GM18909 (cell line): ENCODE measurements at regions not wholly inside any gene's neighbourhood (a gene's known extent, or its start where the extent isn't known, plus 50 kb on each side); places are given as distances from the start of the nearest gene placed in this dataset.

Experiments used
- ATAC-seq: cut with Tn5 transposase; IDR thresholded peaks from one replicate; pipeline ENCODE4 v1.9.1; 2021; ENCODE audit warnings: mild to moderate bottlenecking; ENCODE audit not compliant: unreplicated experiment, poor library complexity

GRCh38 chr4:19930742-19931141, 321.0 kb upstream of the SLIT2 start:
- no peak for ATAC-seq

GRCh38 chr4:19927381-19927780, 324.3 kb upstream of the SLIT2 start:
- ATAC-seq: no peak

DNA sequence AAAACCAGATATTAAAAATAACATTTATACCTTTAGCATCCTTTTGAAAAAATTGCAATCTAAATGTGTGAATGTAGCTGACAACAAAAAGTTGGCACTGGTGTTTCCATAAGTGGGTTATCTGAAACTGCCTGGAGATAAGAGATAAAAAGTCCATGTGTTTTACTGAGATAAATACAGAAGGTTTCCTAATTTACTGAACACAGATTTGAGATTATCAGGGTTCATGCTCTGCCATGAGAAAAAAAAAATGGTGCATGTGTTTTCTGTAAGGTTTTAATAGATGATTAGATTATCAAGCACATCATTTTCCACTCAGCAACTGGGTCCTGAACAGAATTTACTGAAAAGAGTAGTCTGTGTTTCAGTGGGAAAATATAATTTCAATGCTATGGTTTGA, 326.2 kb upstream of the SLIT2 start:
- no peak for ATAC-seq

DNA sequence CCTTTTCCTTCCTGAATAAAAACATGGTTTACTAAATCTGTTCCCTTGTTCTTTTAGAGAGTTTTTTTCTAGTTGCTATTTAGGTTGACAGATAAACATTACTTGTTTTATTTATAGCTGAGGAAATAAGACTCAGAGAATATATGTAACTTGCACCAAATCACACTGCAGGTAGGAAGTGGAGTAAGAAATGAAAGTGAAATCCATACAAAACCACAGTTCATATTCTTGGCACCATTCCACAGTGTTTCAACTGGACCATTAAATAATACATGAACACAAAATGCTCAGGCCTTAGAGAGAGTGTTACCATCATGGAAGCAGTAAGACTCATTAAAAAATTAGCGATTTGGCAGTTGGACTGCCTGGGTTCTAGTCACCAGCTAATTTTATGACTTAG, 326.9 kb upstream of the SLIT2 start:
- no peak for ATAC-seq

GRCh38 chr4:19915276-19915675, 336.4 kb upstream of the SLIT2 start:
- no peak for ATAC-seq

- ATAC-seq: no peak
These were observed 338.1 kb upstream of the SLIT2 start for GRCh38 chr4:19913650-19914049.

- ATAC-seq: no peak
These were observed 340.7 kb upstream of the SLIT2 start for GRCh38 chr4:19910861-19911525.

- ATAC-seq: no peak
These were observed 346.7 kb upstream of the SLIT2 start for GRCh38 chr4:19905024-19905423.

- no peak for ATAC-seq
These were observed 363.1 kb upstream of the SLIT2 start for GRCh38 chr4:19888587-19888986.

DNA sequence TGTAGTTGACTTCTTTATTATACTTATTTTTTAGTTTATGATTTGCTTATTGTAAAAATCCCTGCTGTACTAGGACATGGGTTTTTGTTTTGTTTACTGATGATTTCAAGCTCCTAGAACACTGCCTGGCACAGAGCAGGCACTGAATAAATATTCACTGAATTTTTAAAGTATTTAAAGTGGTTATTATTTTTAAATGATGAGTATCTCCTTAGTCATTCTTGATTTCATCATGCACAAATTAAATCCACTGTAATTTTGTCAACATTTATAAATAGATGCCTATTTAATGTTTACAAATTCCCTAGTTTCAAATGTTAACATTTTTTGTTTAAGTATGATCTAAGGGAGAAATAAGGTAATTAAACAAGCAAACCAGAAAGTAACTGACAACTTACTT, 367.9 kb upstream of the SLIT2 start:
- ATAC-seq: no peak

DNA sequence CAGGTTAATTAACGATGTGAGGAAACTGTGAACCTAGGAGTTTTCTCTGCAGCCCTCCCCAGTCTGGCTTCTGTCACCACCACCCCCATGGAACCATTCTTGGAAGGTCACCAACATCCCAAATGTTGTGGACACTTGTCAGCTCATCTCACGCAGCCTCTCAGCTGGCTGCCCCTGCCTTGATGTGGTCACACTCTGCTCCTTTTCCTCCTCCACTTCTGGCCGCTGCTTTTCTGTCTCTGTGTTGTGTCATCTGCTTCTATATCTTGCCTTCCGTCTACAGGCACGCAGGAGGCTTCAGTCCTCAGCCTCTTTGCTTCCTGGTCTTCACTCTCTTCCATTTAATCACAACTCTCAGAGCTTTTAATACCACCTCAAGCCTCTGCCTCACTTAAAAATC, 371.5 kb upstream of the SLIT2 start:
- ATAC-seq: no peak

DNA sequence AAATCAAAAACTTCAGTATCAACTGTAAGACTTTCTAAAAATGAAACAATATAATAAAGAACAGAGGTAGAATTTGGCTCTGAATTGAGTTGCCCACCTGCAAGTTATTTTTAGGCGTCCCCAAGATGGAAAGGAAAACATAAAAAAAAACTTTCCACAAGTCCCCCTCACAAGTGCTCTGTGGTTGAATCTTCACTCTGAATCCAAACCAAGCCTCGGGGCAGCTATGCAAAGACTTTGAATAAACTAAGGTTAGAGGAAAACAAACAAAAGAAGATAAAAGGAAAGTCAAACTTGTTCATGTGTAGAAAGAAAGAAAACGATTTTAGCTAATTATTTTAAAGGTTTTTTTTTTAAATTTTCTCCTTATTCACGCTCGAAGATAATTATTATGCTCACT, 372.4 kb upstream of the SLIT2 start:
- no peak for ATAC-seq

DNA sequence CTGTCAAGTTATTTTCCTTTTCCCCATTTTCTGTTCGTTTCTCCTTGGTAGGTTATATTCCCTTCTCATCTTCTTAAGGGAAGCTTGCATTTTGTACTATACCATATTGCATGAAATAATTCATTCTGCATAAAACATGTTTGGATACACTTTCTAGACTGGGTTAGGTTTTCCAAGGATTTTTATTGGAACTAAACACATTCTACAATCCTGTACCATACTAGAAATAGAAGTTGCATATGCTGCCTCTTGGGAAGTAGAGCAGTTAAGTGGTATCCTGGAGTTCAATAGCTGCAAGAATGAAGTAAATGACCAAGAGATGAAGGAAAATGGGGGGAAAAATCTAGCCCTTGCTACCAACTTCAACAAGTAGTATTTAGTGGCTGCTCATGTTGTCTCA, 393.7 kb upstream of the SLIT2 start:
- no peak for ATAC-seq

- ATAC-seq: no peak
These were observed 394.3 kb upstream of the SLIT2 start for GRCh38 chr4:19857380-19857779.

- no peak for ATAC-seq
These were observed 400.8 kb upstream of the SLIT2 start for GRCh38 chr4:19850909-19851308.

DNA sequence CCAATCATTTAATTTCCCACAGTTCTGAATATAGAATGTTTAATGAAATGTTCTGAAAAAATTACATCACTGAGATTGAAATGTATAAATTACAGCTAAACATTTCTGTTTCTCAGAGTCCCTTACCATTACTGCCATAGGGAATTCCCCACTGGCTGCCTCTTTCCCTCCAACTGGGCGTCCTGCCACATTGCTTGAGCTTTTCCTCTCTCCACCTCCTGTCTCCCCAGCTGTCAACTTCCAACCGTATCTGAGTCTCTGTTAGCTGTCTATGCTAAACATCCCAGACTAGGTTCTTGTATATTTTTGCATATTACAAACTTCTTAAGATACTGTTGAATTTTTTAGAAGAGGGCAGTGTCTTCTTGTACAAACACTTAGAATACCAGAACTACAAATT, 407.3 kb upstream of the SLIT2 start:
- ATAC-seq: no peak

- ATAC-seq: no peak
These were observed 409.2 kb upstream of the SLIT2 start for GRCh38 chr4:19842471-19842870.

DNA sequence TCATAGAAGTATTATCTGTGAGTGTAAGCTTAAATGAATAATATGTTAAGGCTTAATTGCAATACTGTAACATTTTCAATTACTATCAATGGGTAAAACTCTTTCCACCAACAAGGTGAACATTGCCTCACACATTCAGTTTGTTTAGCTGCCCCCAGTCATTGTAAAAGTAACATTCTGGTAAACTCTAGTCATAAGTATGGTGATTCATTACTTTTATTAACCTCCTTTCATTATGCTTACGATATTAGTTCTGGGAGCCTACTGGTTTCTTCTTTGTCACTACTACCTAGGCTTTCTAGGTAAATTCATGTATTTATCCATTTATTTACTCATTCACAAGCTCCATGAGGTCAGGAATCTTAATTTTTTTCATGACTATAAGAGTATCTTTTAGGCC, 412.8 kb upstream of the SLIT2 start:
- ATAC-seq: no peak

GRCh38 chr4:19835429-19835828, 416.3 kb upstream of the SLIT2 start:
- ATAC-seq: no peak

GRCh38 chr4:19832411-19832810, 419.3 kb upstream of the SLIT2 start:
- no peak for ATAC-seq

GRCh38 chr4:19831644-19832285, 419.9 kb upstream of the SLIT2 start:
- no peak for ATAC-seq

- ATAC-seq: no peak
These were observed 422.6 kb upstream of the SLIT2 start for GRCh38 chr4:19829101-19829500.
